ENCODE measurements at regions not wholly inside any gene's neighbourhood (a gene's known extent, or its start where the extent isn't known, plus 50 kb on each side); places are given as distances from the start of the nearest gene placed in this dataset.

GRCh38 chrX:19182785-19183184 is 60.5 kb upstream of the ADGRG2 start:
- DNase-seq (ENCODE audit: low read depth in 1 of 2, low spot score in 1 of 2) = no peak
- TF ChIP-seq REST (IDR thresholded peaks at IDR 0.05; ENCODE audit: insufficient replicate concordance, low read depth) (no peak), GABPA (IDR thresholded peaks at IDR 0.05; ENCODE audit: low read depth) (no peak), CTCF (IDR thresholded peaks at IDR 0.05; ENCODE audit: insufficient read depth, low read length) (no peak), POLR2AphosphoS5 (IDR thresholded peaks at IDR 0.05; ENCODE audit: low read depth) (no peak), SPI1 (IDR thresholded peaks at IDR 0.05; ENCODE audit: borderline replicate concordance, low read depth) (no peak)
- no peaks in the 10 kb centered on the region for H3K27me3 ChIP-seq (ENCODE audit: insufficient read depth, poor library complexity, severe bottlenecking)
- H3K4me3 ChIP-seq (replicated peaks; ENCODE audit: insufficient read depth, low read length) = no peak overlapping the region
- no peak overlapping the region for H3K27ac ChIP-seq (replicated peaks)

- peaks cover 2% of the 10 kb centered on the region for H3K27me3 ChIP-seq (ENCODE audit: insufficient read depth, poor library complexity, severe bottlenecking)
- H3K27ac ChIP-seq (replicated peaks) = no peak overlapping the region
- TF ChIP-seq GABPA (IDR thresholded peaks at IDR 0.05; ENCODE audit: low read depth) (no peak), SPI1 (IDR thresholded peaks at IDR 0.05; ENCODE audit: borderline replicate concordance, low read depth) (no peak), REST (IDR thresholded peaks at IDR 0.05; ENCODE audit: insufficient replicate concordance, low read depth) (no peak)
- DNase-seq (ENCODE audit: low read depth in 1 of 2, low spot score in 1 of 2) = no peak
- H3K4me3 ChIP-seq (replicated peaks; ENCODE audit: insufficient read depth, low read length) = no peak overlapping the region
Observed at GRCh38 chrX:19183761-19184477, 61.7 kb upstream of the ADGRG2 start.

- Histone ChIP-seq H3K4me3 (replicated peaks; ENCODE audit: insufficient read depth, low read length) (no peak overlapping the region), H3K27me3 (ENCODE audit: insufficient read depth, poor library complexity, severe bottlenecking) (peaks cover 2% of the 10 kb centered on the region), H3K27ac (replicated peaks) (no peak overlapping the region)
- no peak for DNase-seq (ENCODE audit: low read depth in 1 of 2, low spot score in 1 of 2)
- no peak for TF ChIP-seq REST (IDR thresholded peaks at IDR 0.05; ENCODE audit: insufficient replicate concordance, low read depth)
- no peak for TF ChIP-seq POLR2AphosphoS5 (IDR thresholded peaks at IDR 0.05; ENCODE audit: low read depth)
- TF ChIP-seq CTCF (IDR thresholded peaks at IDR 0.05; ENCODE audit: insufficient read depth, low read length) = no peak
- no peak for TF ChIP-seq GABPA (IDR thresholded peaks at IDR 0.05; ENCODE audit: low read depth)
- no peak for TF ChIP-seq SPI1 (IDR thresholded peaks at IDR 0.05; ENCODE audit: borderline replicate concordance, low read depth)
Observed at GRCh38 chrX:19188566-19188965, 66.3 kb upstream of the ADGRG2 start.
